ENCODE measurements at regions not wholly inside any gene's neighbourhood (a gene's known extent, or its start where the extent isn't known, plus 50 kb on each side); places are given as distances from the start of the nearest gene placed in this dataset.
"Not testable (repeated sequence)": the region's sequence is repeated elsewhere in the genome, so short reads cannot be mapped to it uniquely, and the experiment has no call there.

GRCh38 chr7:106582365-106582764 is 78.6 kb downstream of the CCDC71L start:
- TF ChIP-seq CTCF (IDR thresholded peaks at IDR 0.05; ENCODE audit: unreplicated experiment), result no peak
- Mint-ChIP-seq H3K4me1 (ENCODE audit: low read depth, unreplicated experiment) (no peaks in the 10 kb centered on the region), H3K9me3 (ENCODE audit: low read depth, unreplicated experiment) (no peaks in the 10 kb centered on the region), H3K4me3 (ENCODE audit: low read depth, unreplicated experiment) (no peak overlapping the region), H3K27me3 (ENCODE audit: unreplicated experiment) (no peaks in the 10 kb centered on the region), H3K27ac (ENCODE audit: unreplicated experiment) (no peak overlapping the region), H3K36me3 (ENCODE audit: insufficient read depth, unreplicated experiment) (no peaks in the 10 kb centered on the region)
- CTCF ChIA-PET, result no interaction called here
- intact Hi-C loops (cut with micrococcal nuclease; ENCODE audit: unreplicated experiment), result no loop called here
- no peak for DNase-seq
- no TSS peak for BruUV-seq (replicated peaks)

GRCh38 chr7:106579086-106579485 is 81.9 kb downstream of the CCDC71L start:
- BruUV-seq (replicated peaks); DNase-seq; H3K4me1 Mint-ChIP-seq (ENCODE audit: low read depth, unreplicated experiment); H3K4me3 Mint-ChIP-seq (ENCODE audit: low read depth, unreplicated experiment); H3K27ac Mint-ChIP-seq (ENCODE audit: unreplicated experiment); H3K36me3 Mint-ChIP-seq (ENCODE audit: insufficient read depth, unreplicated experiment); H3K27me3 Mint-ChIP-seq (ENCODE audit: unreplicated experiment); H3K9me3 Mint-ChIP-seq (ENCODE audit: low read depth, unreplicated experiment); intact Hi-C loops (cut with micrococcal nuclease; ENCODE audit: unreplicated experiment): not testable (repeated sequence)
- CTCF ChIA-PET, result interaction anchor here (0.6 kb wide), 1 partner anchor 15 kb away, joined by 5 read pairs; no protein-coding TSS in a partner anchor

DNA sequence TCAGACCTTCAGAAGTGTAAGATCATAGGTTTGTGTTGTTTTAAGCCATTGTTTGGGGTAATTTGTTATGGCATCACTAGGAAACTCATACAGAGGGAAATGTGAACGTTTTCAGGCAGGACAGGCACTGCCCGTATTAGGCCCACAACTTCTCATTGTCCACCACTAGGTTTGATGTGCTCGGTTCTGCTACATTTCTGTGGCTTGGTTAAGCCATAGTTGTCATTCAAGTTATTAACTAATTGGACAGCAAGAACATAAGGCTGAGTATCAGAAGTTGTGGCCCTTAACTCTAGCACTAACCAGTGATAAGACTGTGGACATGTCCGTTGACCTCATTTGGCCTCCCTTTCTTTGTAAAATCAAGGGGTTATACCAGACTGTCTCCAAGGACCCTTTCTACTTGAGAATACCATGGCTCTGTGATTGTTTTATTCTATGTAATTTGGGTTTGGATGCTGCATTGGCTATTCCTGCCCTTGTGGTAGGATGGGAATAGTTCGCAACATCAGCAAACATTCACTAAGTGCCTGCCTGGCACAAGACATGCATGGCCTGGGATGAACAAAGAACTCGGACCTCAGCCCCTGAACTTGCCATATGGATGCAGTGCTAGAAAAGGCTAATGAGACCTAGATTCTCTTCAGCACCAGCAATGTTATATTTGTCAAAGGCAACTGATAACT is 85.7 kb downstream of the CCDC71L start:
- intact Hi-C loops (cut with micrococcal nuclease; ENCODE audit: unreplicated experiment), result no loop called here
- no peak overlapping the region for H3K4me3 Mint-ChIP-seq (ENCODE audit: low read depth, unreplicated experiment)

DNA sequence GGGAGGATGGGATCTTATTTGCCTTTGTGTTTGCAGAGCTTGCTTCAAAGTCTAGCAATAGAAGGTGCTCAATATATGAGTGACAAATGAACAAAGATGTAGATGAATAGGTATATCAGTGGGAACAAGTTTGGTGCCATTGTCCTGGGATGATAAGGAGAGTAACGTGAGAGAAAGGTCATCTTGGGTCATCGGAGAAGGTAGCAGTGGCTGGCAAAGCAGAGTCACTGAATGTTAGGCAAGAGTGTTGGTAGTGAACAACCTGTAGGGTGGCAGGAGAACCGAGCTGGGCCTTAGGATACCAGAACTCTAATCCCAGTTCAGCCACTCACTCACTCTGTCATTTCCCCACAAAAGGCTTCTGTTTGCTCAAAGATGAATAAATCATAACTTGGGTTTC is 87.2 kb downstream of the CCDC71L start:
- TF ChIP-seq CTCF (IDR thresholded peaks at IDR 0.05; ENCODE audit: unreplicated experiment), result no peak
- Mint-ChIP-seq H3K4me3 (ENCODE audit: low read depth, unreplicated experiment) (no peak overlapping the region), H3K4me1 (ENCODE audit: low read depth, unreplicated experiment) (peaks cover 30% of the 10 kb centered on the region), H3K27me3 (ENCODE audit: unreplicated experiment) (no peaks in the 10 kb centered on the region), H3K9me3 (ENCODE audit: low read depth, unreplicated experiment) (peaks cover 3% of the 10 kb centered on the region), H3K27ac (ENCODE audit: unreplicated experiment) (no peak overlapping the region), H3K36me3 (ENCODE audit: insufficient read depth, unreplicated experiment) (peaks cover 12% of the 10 kb centered on the region)
- intact Hi-C loops (cut with micrococcal nuclease; ENCODE audit: unreplicated experiment), result no loop called here
- CTCF ChIA-PET, result no interaction called here
- no TSS peak for BruUV-seq (replicated peaks)
- DNase-seq, result no peak

More for the DNA sequence above, 85.7 kb downstream of the CCDC71L start:
- TF ChIP-seq CTCF (IDR thresholded peaks at IDR 0.05; ENCODE audit: unreplicated experiment), result no peak
- Mint-ChIP-seq H3K9me3 (ENCODE audit: low read depth, unreplicated experiment) (no peaks in the 10 kb centered on the region), H3K4me1 (ENCODE audit: low read depth, unreplicated experiment) (peaks cover 19% of the 10 kb centered on the region), H3K27me3 (ENCODE audit: unreplicated experiment) (no peaks in the 10 kb centered on the region), H3K27ac (ENCODE audit: unreplicated experiment) (no peak overlapping the region), H3K36me3 (ENCODE audit: insufficient read depth, unreplicated experiment) (peaks cover 5% of the 10 kb centered on the region)
- no peak for DNase-seq
- CTCF ChIA-PET, result no interaction called here
- BruUV-seq (replicated peaks), result no TSS peak

DNA sequence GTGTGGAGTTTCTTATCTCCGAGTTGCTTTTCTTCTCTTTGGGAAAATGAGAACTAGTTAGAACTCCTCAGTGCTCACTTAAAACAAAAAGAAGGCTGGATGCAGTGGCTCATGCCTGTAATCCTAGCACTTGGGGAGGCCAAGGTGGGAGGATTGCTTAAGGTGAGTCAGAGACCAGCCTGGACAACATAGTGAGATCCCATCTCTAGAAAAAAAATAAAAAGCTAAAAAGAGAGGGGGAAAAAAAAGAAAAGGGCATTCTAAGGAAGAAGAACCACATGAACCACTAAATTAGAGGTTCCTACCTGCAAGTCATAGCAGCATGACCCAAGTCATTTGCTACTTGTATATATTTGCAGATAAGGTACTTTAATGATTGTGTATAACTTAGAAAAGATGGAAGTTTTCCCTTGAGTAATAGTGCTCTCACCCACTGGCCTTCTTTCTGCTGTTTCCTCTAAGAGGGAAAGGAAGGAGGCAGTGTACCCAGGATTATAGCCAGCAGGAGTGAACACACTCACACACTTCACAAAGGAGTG is 87.8 kb downstream of the CCDC71L start:
- Mint-ChIP-seq H3K36me3 (ENCODE audit: insufficient read depth, unreplicated experiment) (peaks cover 16% of the 10 kb centered on the region), H3K27me3 (ENCODE audit: unreplicated experiment) (no peaks in the 10 kb centered on the region), H3K9me3 (ENCODE audit: low read depth, unreplicated experiment) (peaks cover 3% of the 10 kb centered on the region), H3K4me1 (ENCODE audit: low read depth, unreplicated experiment) (peaks cover 36% of the 10 kb centered on the region), H3K4me3 (ENCODE audit: low read depth, unreplicated experiment) (no peak overlapping the region), H3K27ac (ENCODE audit: unreplicated experiment) (no peak overlapping the region)
- DNase-seq, result no peak
- TF ChIP-seq CTCF (IDR thresholded peaks at IDR 0.05; ENCODE audit: unreplicated experiment), result no peak
- intact Hi-C loops (cut with micrococcal nuclease; ENCODE audit: unreplicated experiment), result no loop called here
- BruUV-seq (replicated peaks), result no TSS peak
- CTCF ChIA-PET, result interaction anchor here (1.0 kb wide), 1 partner anchor 38 kb away, joined by 3 read pairs; no protein-coding TSS in a partner anchor

Data from Calu3 (cell line).